ENCODE measurements at regions not wholly inside any gene's neighbourhood (a gene's known extent, or its start where the extent isn't known, plus 50 kb on each side); places are given as distances from the start of the nearest gene placed in this dataset.

GRCh38 chr13:110063490-110064421, 243.2 kb downstream of the COL4A1 start:
- Histone ChIP-seq H3K4me3 (no peak overlapping the region), H3K4me1 (no peaks in the 10 kb centered on the region), H3K27me3 (no peaks in the 10 kb centered on the region), H3K36me3 (no peaks in the 10 kb centered on the region), H3K27ac (no peak overlapping the region), H3K9me3 (no peaks in the 10 kb centered on the region)
- TF ChIP-seq CTCF (IDR thresholded peaks at IDR 0.05) (no peak), POLR2A (IDR thresholded peaks at IDR 0.05) (no peak)
- DNase-seq: no peak
- 69 to 77% methylated on average over 8 to 9 of the region's 9 CpGs for WGBS, 2 donors
- intact Hi-C loops (cut with DNase I): no loop called here

- 86 to 100% methylated on average over 1 to 10 of the region's 19 CpGs for WGBS, 2 donors
- no peak for DNase-seq
- no peaks in the 10 kb centered on the region for H3K27me3 ChIP-seq
- H3K4me3 ChIP-seq: no peak overlapping the region
- no peaks in the 10 kb centered on the region for H3K4me1 ChIP-seq
- intact Hi-C loops (cut with DNase I): no loop called here
- H3K36me3 ChIP-seq: no peaks in the 10 kb centered on the region
- no peak for TF ChIP-seq POLR2A (IDR thresholded peaks at IDR 0.05)
- no peak for TF ChIP-seq CTCF (IDR thresholded peaks at IDR 0.05)
- no peak overlapping the region for H3K27ac ChIP-seq
- H3K9me3 ChIP-seq: no peaks in the 10 kb centered on the region
Observed at GRCh38 chr13:110062777-110063442, 244.0 kb downstream of the COL4A1 start.

GRCh38 chr13:110062077-110062776, 244.7 kb downstream of the COL4A1 start:
- Histone ChIP-seq H3K9me3 (no peaks in the 10 kb centered on the region), H3K27ac (no peak overlapping the region), H3K36me3 (no peaks in the 10 kb centered on the region), H3K4me1 (no peaks in the 10 kb centered on the region), H3K4me3 (no peak overlapping the region), H3K27me3 (no peaks in the 10 kb centered on the region)
- intact Hi-C loops (cut with DNase I): no loop called here
- WGBS, 2 donors: 58 to 75% methylated on average over 3 to 10 of the region's 10 CpGs
- no peak for TF ChIP-seq CTCF (IDR thresholded peaks at IDR 0.05)
- TF ChIP-seq POLR2A (IDR thresholded peaks at IDR 0.05): no peak
- no peak for DNase-seq

- no peaks in the 10 kb centered on the region for H3K36me3 ChIP-seq
- no peaks in the 10 kb centered on the region for H3K4me1 ChIP-seq
- no peak overlapping the region for H3K27ac ChIP-seq
- no peak for DNase-seq
- no peaks in the 10 kb centered on the region for H3K27me3 ChIP-seq
- intact Hi-C loops (cut with DNase I): no loop called here
- no peak overlapping the region for H3K4me3 ChIP-seq
- WGBS, 2 donors: 64 to 77% methylated on average over 4 of the region's 4 CpGs
- no peak for TF ChIP-seq CTCF (IDR thresholded peaks at IDR 0.05)
- no peak for TF ChIP-seq POLR2A (IDR thresholded peaks at IDR 0.05)
- no peaks in the 10 kb centered on the region for H3K9me3 ChIP-seq
Observed at GRCh38 chr13:110061270-110061669, 245.7 kb downstream of the COL4A1 start.

GRCh38 chr13:110057052-110057451, 249.9 kb downstream of the COL4A1 start:
- no peak overlapping the region for H3K27ac ChIP-seq
- no peak for DNase-seq
- no peak overlapping the region for H3K4me3 ChIP-seq
- no peak for TF ChIP-seq POLR2A (IDR thresholded peaks at IDR 0.05)
- no peak for TF ChIP-seq CTCF (IDR thresholded peaks at IDR 0.05)
- H3K27me3 ChIP-seq: no peaks in the 10 kb centered on the region
- intact Hi-C loops (cut with DNase I): no loop called here
- WGBS, 2 donors: 48 to 58% methylated on average over 3 to 6 of the region's 9 CpGs
- H3K4me1 ChIP-seq: no peaks in the 10 kb centered on the region
- H3K9me3 ChIP-seq: no peaks in the 10 kb centered on the region
- H3K36me3 ChIP-seq: no peaks in the 10 kb centered on the region

All from esophagus squamous epithelium (tissue), 5 donors.